GM19023 (cell line): ENCODE measurements at regions not wholly inside any gene's neighbourhood (a gene's known extent, or its start where the extent isn't known, plus 50 kb on each side); places are given as distances from the start of the nearest gene placed in this dataset.

ENCODE experiments used
- ATAC-seq: cut with Tn5 transposase; IDR thresholded peaks from one replicate; pipeline ENCODE4 v1.9.1; 2021; ENCODE audit warnings: mild to moderate bottlenecking, moderate library complexity; ENCODE audit not compliant: unreplicated experiment

DNA sequence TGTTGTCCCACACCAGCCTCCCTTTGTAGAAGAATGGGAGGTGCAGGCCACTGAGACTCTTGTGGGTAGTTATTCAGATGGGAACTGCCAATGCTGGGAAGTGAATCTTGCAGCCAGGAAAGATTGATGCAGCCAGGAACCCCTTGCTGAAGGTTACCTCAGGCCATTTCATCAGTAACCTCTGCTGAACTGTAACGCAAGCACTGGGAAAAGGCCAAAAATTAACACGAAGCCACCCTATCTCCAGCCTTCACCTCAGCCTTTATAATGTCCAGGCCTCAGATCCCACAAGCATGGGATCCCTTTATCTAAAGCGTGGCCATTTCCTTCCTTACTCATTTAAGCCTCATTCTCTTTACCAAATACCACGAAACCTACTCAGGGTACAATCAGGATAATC is 211.1 kb downstream of the SPTSSA start:
- no peak for ATAC-seq

DNA sequence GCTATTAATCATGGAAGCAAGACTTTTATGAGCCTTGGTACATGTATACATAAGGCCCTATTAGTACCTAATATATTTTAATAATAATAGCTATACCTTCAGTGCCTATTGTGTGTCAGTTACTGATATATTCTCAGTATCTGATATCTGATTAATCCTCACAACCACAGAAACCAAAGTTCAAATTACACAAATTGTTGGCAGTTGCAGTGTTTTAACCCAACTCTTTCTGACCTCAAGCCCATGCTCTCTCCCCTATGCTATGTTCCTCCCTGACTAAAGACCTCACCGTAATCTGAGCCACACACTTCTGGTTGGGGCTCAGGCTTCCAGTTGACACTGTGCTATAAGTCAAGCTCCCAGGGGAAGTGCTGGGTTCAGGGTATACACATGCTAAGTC is 214.4 kb downstream of the SPTSSA start:
- ATAC-seq, result no peak

DNA sequence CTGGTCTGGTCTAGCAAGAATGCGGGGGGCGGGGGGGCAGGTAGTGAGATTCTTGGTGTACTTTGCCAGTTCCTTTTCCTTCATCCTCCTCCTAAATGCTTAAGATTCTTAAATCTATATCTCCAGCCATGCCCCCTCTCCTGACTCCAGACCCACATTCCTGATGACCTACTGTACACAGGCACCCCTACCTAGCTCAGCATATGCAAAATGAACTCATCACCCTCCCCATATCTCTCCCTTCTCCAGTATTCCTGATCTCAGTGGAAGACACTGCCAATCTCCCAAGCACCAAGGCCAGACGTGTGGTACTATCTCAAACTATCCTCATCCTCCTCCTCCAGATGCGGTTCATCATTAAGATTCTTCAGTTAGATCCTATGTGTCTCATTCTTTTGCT is 215.8 kb downstream of the SPTSSA start:
- no peak for ATAC-seq

DNA sequence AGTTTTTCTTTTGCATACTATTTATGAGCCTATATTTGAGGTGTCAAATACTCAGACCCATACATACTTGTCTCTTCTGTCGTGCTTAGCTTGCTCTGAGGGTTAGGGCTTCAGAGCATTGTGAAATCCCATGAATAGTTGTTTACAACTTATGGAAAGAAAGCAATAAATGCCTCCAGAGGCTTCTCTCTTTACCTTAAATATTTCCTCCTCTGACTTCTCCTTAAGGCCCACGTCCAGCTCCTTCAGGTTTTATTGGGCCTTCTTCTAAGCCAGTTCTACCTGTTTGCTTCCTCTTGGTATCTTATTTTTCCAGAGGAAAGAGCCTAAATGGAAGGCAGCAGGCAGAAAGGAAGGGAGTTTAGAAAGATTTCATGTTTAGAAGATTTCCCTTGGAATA is 218.6 kb downstream of the SPTSSA start:
- no peak for ATAC-seq

DNA sequence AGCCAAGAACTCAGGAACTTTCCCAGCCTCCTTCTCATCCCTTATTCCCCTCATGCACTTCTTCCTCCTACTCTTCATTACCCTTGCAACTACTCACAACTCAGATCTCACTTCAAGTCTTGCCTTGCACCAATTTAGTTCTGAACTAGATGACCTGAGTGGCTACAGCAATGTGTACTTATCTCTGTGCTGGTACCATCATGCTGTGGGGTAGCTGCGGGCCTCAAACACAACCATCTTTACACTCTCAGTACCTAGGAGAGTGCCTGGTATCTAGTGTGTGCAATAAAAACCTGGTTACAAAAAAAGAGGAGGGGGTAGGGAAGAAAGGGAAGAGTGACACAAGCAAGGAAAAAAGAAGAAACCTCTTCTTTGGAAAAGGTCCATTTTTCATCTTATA is 219.0 kb downstream of the SPTSSA start:
- no peak for ATAC-seq

DNA sequence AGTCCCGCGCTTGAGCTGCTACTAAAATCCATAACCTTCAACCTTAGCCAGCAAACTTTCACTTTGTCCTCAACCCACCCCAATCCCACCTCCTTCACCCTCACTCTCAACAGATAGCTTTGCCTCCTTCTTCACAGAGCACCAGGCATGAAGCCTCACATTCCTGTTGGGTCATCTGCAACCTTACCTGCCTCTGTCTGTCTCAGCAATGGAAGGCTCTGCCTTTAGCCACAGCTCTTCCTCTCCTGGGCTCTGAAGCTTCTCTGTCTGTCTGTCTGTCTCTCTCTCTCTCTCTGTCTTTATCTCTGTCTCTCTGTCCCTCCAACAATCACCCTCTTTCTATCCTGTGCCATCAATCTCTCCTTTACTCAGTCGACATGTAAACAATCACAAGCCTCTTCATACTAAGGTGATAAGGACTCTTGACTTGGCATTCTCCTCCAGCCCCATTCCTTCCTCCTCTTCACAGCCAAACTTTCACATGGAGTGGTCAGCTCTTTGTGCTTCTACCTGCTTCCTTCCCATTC is 220.8 kb downstream of the SPTSSA start:
- no peak for ATAC-seq

DNA sequence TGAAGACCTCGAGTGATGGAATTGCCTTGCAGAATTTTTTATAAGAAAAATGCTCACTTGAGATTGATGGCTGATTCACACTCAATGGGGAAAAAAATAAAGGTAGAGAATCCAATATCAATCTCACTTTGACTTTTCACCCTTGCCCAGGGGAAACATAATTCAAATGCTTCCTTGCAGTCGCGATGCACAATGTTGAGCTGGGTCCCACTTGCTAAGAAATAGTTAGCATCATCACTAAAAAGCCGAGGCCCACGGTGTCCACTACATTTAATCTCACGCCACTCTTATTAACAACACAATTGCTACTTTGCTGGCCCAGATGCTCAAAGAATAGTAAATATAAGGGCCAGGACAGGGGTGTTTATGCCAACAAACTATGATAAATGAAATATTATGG is 223.4 kb downstream of the SPTSSA start:
- ATAC-seq, result no peak

DNA sequence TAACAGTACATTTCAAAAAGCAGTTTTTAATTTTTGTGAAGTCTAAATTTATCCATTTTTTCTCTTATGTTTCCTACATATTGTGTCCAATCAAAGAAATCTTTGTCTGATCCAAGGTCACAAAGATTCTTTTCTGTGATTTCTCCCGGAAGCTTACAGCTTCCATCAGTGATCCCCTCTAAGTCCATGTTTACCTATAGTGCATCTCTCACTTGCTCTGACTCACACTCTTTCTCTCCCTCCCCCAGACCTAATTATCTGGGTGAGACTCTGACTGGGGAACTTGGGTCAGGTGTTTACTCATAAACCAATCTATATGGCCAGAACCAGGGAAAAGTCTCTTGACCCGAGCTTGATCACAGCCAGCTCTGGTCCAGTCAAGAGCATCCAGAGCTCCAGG is 224.4 kb downstream of the SPTSSA start:
- ATAC-seq, result no peak

DNA sequence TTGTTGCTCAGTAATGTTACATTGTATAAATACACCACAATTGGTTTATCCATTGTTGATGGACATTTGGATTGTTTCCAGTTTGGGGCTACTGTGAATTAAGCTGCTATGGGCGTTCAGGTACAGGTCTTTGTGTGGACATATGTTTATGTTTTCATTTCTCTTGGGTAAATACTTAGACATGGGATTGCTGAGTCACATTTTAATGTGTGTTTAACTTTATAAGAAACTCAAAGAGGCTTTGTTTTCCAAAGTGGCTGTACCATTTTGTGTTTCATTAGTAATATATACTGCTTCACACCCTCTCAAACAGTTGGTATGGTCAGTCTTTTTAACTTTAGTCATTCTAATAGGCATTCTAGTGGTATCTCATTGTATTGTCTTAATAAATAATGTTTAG is 225.0 kb downstream of the SPTSSA start:
- ATAC-seq, result no peak

DNA sequence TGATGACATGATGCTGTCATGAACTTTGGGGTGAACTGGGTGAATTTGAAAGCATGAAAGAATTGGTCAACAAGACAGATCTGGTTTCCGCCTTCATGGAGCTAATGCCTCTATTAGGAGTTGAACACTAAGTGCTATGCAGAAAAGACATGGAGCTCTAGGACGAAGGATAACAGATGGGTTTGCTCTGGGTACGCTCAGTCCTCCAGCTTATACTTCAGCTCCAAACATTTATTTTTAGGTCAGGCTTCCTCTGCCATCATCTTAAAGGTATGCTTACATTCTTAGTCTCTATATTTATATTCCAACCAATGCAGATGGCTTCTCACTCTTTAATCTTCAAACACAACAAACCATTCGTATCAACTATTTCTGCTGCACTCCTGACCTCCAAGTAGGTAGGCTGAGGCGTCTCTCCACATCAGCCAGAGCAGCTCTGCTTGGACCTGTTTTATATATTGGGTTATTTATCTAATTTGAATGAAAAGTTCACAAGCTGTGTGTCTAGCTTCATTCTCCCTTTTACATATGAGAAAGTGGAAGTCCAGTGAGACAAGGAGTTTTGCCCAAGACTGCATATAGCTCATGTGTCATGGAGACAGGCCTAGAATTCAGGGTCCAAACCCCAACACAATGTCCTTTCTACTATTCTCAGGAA is 226.3 kb downstream of the SPTSSA start:
- ATAC-seq, result no peak

DNA sequence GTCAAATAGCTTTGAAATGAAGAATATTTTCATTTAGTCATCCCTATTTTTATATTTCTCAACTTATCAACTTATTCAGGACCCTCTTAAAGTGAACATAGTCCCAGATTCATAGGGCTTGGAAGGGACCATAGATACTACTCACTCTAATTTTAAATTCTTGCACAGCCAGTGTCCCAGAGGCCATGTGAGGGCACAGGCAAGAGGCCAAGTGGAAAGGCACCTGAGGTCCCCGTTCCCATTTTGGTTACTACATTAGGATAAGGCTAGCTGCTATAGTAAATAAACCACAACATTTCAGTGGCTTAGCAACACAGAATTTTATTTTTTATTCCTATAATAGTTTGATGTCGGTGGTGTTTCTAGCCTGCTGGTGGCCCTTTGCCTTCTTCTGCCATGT is 227.8 kb downstream of the SPTSSA start:
- ATAC-seq, result no peak

DNA sequence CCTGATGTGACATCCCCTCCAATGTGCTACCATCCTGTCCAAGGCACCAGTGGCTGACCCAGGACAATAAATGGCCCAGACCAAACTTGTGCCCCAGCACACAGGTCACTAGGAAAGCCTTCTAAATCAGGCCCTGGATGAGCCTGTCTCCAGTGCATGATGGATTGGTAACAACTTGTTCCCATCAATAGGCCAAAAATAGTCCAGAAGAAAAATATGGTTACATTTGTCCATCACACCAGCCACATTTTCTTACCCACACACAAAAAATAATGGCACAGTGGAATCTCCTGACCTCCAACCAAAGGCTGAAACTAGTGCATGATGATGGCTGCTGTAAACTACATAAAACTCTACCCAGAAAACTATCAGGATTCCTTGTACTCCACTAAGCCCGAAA is 228.4 kb downstream of the SPTSSA start:
- no peak for ATAC-seq

DNA sequence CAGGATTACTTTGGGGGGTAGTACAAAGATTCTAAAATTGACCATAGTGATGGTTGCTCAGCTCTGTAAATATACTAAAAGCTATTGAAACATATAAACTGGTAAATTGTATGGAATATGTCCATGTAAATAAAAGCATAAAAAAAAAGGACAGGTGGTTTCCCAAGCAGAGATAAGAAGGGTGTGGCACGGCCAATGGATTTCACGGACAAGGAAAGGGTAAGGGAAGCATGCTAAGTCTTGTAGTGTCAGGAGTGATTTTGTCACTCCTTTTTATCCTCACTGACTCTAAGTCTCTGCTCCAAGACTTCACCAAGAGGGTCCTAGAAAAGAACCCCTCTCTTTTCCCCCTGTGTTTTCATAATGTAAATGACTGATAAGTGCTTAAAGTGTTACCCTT is 229.2 kb downstream of the SPTSSA start:
- no peak for ATAC-seq

DNA sequence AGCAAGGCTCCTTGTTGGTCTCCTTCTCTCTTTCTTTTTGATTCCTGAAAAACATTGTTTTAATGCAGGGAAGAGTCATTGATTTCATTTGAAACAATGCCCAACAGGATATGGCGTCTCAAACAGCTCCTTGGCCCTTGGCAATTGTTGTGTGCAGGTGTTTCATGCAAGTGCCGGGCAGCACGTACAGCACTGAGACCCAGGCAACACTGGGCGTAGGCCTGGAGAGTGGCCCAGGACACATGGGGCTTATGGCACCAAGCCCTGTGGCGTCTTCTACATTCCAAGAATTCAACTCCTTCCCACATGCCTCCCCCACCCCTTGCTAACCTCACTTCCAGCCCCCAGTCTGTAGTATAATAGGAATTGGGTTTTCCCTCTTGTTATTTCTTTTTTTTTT is 230.4 kb downstream of the SPTSSA start:
- ATAC-seq, result no peak

DNA sequence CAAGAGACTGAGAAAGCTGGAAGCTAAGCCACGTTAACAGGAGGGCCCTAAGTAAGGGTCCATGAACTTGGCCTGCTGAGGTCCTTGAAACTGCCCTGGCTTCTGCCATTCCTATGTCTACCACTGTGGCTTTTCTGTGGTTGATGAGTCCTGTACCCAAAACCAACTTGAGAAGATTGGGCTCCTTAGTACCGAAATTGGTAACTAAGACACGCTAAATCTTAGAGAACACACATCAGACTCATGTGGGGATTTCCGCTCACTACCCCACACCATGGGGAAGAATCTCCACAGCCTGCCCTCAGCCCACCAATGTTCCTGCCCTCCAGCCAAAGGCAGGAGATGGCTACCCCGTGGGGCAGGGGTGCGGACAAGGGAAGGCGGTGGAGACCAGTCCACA is 232.9 kb downstream of the SPTSSA start:
- ATAC-seq, result no peak

DNA sequence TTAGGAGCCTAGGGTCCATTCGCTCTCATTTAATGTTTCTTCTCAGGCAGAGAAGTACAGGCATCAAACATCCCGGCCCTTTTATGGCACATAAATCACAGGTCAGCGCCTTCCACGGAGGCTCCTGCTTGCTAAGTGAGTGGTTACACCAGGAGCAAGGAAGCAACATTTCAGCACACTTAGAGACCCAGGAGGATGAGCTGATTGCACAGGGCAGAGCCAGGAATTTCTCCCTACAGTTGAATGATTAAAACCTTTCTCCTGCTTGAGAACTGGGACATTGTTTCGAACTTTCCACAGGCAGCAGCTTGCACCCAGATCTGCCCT is 233.4 kb downstream of the SPTSSA start:
- ATAC-seq, result no peak

DNA sequence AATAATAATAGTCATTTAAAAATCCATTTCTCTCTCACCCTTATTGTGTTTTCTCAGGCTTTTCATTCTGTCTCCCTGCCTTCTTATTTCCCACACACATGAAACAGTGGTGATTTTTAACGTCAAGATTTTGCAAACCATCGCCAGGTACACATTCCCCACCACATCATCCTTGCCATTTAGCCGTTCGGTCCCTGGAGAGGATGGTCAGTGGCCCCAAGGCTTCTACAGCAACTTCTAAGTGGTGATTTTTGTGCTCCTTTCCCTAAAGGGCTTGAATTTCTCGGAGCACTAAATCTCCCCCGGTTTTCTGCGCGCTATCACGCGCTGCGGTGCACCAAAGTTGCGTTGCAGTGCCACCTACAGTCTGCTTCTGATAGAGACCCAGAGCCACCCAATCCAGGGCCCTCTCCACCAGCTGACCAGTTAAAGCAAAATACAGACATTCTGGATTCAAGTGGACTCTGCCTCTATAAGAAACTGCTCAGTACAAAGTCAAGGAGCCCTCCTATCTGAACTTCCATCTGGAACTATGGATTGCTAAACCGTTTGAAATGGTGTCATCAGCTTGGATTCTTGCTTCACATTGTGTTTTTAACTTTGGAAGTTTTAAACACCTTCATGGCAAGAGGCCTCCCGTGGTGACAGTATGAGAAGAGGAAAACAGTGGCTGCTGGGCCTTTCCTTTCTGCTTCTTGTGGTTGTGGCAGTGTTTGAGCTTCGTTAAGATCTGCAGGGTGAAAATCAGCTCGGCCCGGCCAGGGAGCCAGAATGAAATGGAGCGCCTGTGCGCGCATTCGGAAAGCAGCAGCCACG is 234.0 kb downstream of the SPTSSA start:
- peak; percentile 89 for ATAC-seq

DNA sequence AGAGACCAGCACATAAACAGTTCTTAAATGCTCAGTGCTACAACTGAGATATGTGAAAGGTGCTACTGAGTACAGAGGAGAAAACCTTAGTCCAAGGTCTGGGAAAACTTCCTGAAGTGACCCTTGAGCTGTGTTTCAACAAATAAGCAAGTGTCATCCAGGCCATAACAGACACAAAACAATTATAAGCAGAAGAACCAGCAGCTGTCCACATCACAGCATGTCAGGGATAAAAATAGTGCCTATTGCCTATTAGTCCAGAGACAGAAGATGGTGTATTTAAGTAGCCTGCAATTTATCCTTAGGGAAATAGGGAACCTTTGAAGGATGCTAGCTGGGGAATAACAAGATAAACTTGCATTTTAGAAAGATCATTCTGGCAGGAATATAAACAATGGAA is 237.8 kb downstream of the SPTSSA start:
- no peak for ATAC-seq

DNA sequence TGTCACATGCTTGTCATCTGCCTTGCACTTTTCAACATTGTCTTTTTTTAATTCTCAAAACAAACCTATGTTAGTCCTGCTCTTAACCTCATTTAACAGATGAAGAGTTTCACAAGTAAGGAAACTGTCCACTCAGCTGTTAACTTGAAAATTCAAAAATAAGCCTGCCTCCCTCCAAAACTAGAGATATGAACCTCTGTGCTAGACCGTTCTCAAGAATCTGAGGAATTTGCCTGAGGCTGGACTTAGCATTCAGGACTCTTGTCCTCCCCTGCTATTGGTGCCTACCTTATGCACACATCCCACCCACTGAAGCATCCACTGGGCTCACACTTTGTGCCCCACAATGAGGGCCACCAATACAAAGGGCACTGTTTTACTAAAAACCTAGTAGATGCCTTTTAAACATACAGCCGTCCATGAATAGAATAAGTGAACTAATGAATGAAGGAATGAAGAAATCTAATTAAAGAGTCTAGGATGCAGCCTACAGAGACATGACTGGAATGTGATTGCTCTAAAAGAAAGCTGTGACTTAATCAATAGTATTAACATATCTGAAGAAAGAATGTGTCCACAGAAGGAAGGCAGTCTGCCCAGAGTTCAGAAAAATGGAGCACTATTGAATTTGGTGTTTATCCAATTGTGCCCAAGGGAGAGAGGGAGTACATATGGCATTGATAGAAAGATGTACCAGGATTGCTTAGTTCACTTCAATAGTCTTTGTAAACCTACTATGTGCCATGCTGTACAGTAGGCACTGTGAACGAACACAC is 238.5 kb downstream of the SPTSSA start:
- no peak for ATAC-seq

DNA sequence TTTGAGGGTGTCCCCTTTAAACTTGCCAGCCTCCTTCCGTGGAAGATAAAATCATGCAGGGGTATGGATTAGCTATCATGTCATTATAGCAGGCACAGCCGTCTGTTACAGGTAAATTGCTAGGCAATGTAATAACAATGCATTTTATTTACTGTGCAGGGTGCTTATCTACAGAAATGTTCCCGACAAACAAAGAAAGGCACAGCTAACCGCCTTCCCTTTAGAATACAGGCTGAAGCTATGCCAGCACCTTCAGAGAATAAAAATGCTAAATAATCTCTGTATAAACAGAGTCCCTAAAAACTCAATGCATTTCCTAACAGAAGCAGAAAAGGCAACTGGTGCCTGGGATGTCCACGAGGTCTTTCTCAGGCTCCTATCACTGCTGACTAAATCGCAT is 239.2 kb downstream of the SPTSSA start:
- ATAC-seq, result no peak

DNA sequence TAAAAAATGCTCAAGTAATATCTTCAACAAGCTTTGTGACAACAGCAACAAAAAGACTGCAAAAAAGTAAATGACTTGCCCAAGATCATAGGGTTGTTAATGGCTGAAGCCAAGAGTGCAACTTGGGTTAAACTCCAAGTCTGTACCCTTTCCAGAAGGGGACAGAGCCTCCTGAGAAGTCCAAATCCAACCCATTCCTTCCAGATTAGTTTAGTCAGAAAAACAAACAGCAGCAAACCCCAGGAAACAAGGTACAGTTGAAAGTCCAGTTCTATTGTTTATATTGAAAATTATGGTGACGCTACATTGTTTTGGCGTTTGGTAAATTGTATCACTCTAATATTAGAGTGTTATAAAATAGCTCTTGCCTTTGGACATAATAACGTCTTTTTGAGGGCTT is 239.9 kb downstream of the SPTSSA start:
- no peak for ATAC-seq

DNA sequence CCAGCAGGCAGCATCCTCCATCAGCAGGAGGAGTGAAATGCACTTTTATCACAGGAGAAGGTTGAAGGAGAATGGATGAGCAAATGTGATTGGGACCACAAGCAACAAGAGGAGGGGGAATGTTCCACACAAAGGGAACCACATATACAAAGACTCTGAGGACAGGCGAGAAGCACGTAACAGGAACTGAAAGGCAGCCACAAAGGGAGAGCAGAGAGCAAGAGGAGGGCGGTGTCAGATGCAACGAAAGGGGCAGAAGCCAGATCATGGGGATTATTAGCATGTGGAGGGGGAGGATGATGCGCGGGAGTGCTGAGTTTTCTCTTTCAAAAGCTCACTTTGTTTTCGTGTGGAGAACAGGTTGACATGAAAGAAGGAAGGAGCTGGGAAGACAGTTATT is 241.1 kb downstream of the SPTSSA start:
- peak; percentile 87 for ATAC-seq
